NB4 (cell line): ENCODE measurements at regions not wholly inside any gene's neighbourhood (a gene's known extent, or its start where the extent isn't known, plus 50 kb on each side); places are given as distances from the start of the nearest gene placed in this dataset.

Experiments
- CTCF ChIP-seq: IDR thresholded peaks from one replicate; pipeline ENCODE4 v1.5.1; 2012; ENCODE audit warnings: low read depth, low read length
- POLR2A ChIP-seq: IDR thresholded peaks from 2 replicates; pipeline ENCODE4 v1.6.1; 2011; ENCODE audit warnings: mild to moderate bottlenecking; ENCODE audit not compliant: insufficient read length; ENCODE audit errors: extremely low read depth

DNA sequence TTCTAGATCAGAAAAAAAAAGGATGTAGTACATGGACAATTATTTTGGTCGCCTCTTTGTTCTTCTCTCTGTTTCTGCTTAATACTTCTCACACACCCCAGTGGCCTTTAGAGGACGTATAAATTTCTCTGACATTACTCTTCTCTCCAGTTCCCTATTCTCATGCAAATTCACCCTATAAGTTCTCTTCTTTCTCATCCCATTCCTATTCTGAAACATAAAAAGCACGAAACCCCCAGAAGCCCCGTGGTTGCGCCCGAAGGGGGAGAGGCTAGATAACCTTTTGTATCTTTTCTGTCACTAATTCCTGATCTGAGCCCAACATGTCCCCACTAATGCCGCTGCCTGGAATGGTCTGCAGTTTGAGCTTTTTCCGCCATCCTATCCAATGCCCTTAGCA, 136.9 kb downstream of the SKIDA1 start:
- no peak for TF ChIP-seq POLR2A
- TF ChIP-seq CTCF: no peak
